ENCODE measurements at regions not wholly inside any gene's neighbourhood (a gene's known extent, or its start where the extent isn't known, plus 50 kb on each side); places are given as distances from the start of the nearest gene placed in this dataset.

- TF ChIP-seq MYC (IDR thresholded peaks at IDR 0.05; ENCODE audit: low read depth, low read length) (no peak), EZH2 (IDR thresholded peaks at IDR 0.05; ENCODE audit: borderline replicate concordance, low read depth, low read length, severe bottlenecking) (no peak), POLR2A (IDR thresholded peaks at IDR 0.05; ENCODE audit: low read depth, low read length) (no peak), POLR2AphosphoS5 (IDR thresholded peaks at IDR 0.05; ENCODE audit: insufficient read depth, low read depth, low read length) (peak; percentile 52), JUN (IDR thresholded peaks at IDR 0.05; ENCODE audit: borderline replicate concordance, insufficient read depth, insufficient read length, low read depth) (no peak), FOS (IDR thresholded peaks at IDR 0.05; ENCODE audit: borderline replicate concordance, insufficient read depth, low read length) (no peak)
- TF ChIP-seq, protein P1, sequence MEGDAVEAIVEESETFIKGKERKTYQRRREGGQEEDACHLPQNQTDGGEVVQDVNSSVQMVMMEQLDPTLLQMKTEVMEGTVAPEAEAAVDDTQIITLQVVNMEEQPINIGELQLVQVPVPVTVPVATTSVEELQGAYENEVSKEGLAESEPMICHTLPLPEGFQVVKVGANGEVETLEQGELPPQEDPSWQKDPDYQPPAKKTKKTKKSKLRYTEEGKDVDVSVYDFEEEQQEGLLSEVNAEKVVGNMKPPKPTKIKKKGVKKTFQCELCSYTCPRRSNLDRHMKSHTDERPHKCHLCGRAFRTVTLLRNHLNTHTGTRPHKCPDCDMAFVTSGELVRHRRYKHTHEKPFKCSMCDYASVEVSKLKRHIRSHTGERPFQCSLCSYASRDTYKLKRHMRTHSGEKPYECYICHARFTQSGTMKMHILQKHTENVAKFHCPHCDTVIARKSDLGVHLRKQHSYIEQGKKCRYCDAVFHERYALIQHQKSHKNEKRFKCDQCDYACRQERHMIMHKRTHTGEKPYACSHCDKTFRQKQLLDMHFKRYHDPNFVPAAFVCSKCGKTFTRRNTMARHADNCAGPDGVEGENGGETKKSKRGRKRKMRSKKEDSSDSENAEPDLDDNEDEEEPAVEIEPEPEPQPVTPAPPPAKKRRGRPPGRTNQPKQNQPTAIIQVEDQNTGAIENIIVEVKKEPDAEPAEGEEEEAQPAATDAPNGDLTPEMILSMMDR (IDR thresholded peaks at IDR 0.05; ENCODE audit: extremely low read depth in 1 of 2, insufficient read depth in 1 of 2, low read depth in 1 of 2, low read length in 2 of 2) = no peak
- TF ChIP-seq, protein P2, sequence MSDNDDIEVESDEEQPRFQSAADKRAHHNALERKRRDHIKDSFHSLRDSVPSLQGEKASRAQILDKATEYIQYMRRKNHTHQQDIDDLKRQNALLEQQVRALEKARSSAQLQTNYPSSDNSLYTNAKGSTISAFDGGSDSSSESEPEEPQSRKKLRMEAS (IDR thresholded peaks at IDR 0.05; ENCODE audit: insufficient read depth, insufficient read length) = no peak
Observed at GRCh38 chr14:85308531-85309300, 221.2 kb upstream of the FLRT2 start.
